DMS79 treated with DMSO at 0.1 percent for 48 hours (cell line): ENCODE measurements at regions not wholly inside any gene's neighbourhood (a gene's known extent, or its start where the extent isn't known, plus 50 kb on each side); places are given as distances from the start of the nearest gene placed in this dataset.

ENCODE experiments used
- DNase-seq: peaks from one replicate; lab custom pipeline; 2025; lab: John Stamatoyannopoulos, UW

- DNase-seq: no peak
Observed at GRCh38 chr12:105745811-105746210, 392.9 kb downstream of the NUAK1 start.

- DNase-seq: no peak
Observed at GRCh38 chr12:105748806-105749600, 389.8 kb downstream of the NUAK1 start.

GRCh38 chr12:105750096-105750495 is 388.7 kb downstream of the NUAK1 start:
- no peak for DNase-seq

GRCh38 chr12:105754313-105754712 is 384.4 kb downstream of the NUAK1 start:
- no peak for DNase-seq

GRCh38 chr12:105756961-105757360 is 381.8 kb downstream of the NUAK1 start:
- DNase-seq: no peak

- no peak for DNase-seq
Observed at GRCh38 chr12:105759149-105759548, 379.6 kb downstream of the NUAK1 start.

GRCh38 chr12:105761075-105761474 is 377.7 kb downstream of the NUAK1 start:
- no peak for DNase-seq

GRCh38 chr12:105764216-105764835 is 374.4 kb downstream of the NUAK1 start:
- no peak for DNase-seq

- no peak for DNase-seq
Observed at GRCh38 chr12:105765053-105766014, 373.4 kb downstream of the NUAK1 start.

GRCh38 chr12:105766029-105766428 is 372.7 kb downstream of the NUAK1 start:
- no peak for DNase-seq

GRCh38 chr12:105769486-105769885 is 369.3 kb downstream of the NUAK1 start:
- DNase-seq: no peak

- DNase-seq: peak; percentile 99
Observed at GRCh38 chr12:105773471-105773870, 365.3 kb downstream of the NUAK1 start.

GRCh38 chr12:105774037-105774436 is 364.7 kb downstream of the NUAK1 start:
- no peak for DNase-seq

GRCh38 chr12:105775343-105775742 is 363.4 kb downstream of the NUAK1 start:
- peak; percentile 51 for DNase-seq

- peak; percentile 25 for DNase-seq
Observed at GRCh38 chr12:105783983-105784947, 354.5 kb downstream of the NUAK1 start.

GRCh38 chr12:105793421-105793820 is 345.3 kb downstream of the NUAK1 start:
- no peak for DNase-seq

GRCh38 chr12:105798256-105798845 is 340.4 kb downstream of the NUAK1 start:
- no peak for DNase-seq

GRCh38 chr12:105799103-105799502 is 339.7 kb downstream of the NUAK1 start:
- no peak for DNase-seq

- no peak for DNase-seq
Observed at GRCh38 chr12:105801351-105801750, 337.4 kb downstream of the NUAK1 start.

- DNase-seq: no peak
Observed at GRCh38 chr12:105803292-105803691, 335.5 kb downstream of the NUAK1 start.
